HEK293 (cell line): ENCODE measurements at regions not wholly inside any gene's neighbourhood (a gene's known extent, or its start where the extent isn't known, plus 50 kb on each side); places are given as distances from the start of the nearest gene placed in this dataset.

Source experiments
- MYNN ChIP-seq: fragments of 450-650 bp; formaldehyde crosslinking; IDR thresholded peaks from 2 replicates; pipeline ENCODE4 v1.5.1; 2016; ENCODE audit warnings: missing biosample characterization, missing genetic modification characterization, borderline replicate concordance
- ZSCAN18 ChIP-seq: fragments of 450-650 bp; formaldehyde crosslinking; IDR thresholded peaks from 2 replicates; pipeline ENCODE4 v1.5.1; 2016; ENCODE audit warnings: missing biosample characterization, missing genetic modification characterization
- TF ChIP-seq, protein P1 (sequence below): fragments of 450-650 bp; formaldehyde crosslinking; IDR thresholded peaks from 2 replicates; pipeline ENCODE4 v1.5.1; 2016; ENCODE audit warnings: missing biosample characterization, missing genetic modification characterization

GRCh38 chr18:24876266-24876665, 415.8 kb downstream of the HRH4 start:
- TF ChIP-seq ZSCAN18 (tag by site-specific recombination) = no peak
- TF ChIP-seq, protein P1, sequence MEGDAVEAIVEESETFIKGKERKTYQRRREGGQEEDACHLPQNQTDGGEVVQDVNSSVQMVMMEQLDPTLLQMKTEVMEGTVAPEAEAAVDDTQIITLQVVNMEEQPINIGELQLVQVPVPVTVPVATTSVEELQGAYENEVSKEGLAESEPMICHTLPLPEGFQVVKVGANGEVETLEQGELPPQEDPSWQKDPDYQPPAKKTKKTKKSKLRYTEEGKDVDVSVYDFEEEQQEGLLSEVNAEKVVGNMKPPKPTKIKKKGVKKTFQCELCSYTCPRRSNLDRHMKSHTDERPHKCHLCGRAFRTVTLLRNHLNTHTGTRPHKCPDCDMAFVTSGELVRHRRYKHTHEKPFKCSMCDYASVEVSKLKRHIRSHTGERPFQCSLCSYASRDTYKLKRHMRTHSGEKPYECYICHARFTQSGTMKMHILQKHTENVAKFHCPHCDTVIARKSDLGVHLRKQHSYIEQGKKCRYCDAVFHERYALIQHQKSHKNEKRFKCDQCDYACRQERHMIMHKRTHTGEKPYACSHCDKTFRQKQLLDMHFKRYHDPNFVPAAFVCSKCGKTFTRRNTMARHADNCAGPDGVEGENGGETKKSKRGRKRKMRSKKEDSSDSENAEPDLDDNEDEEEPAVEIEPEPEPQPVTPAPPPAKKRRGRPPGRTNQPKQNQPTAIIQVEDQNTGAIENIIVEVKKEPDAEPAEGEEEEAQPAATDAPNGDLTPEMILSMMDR (tag by site-specific recombination) = no peak
- no peak for TF ChIP-seq MYNN (tag by site-specific recombination)
